ENCODE measurements at regions not wholly inside any gene's neighbourhood (a gene's known extent, or its start where the extent isn't known, plus 50 kb on each side); places are given as distances from the start of the nearest gene placed in this dataset.

- H3K4me3 ChIP-seq (replicated peaks in 1 of 3) = no peak overlapping the region
- no peaks in the 10 kb centered on the region for H3K27me3 ChIP-seq
- 87 to 91% methylated on average over 1 of the region's 1 CpG for WGBS, 2 donors
- no peaks in the 10 kb centered on the region for H3K9me3 ChIP-seq
- no peaks in the 10 kb centered on the region for H3K36me3 ChIP-seq
- no peak for DNase-seq
- peaks cover 0 to 8% of the 10 kb centered on the region in 2 donors for H3K4me1 ChIP-seq
- intact Hi-C loops (cut with DNase I) = no loop called here
- TF ChIP-seq, protein P1, sequence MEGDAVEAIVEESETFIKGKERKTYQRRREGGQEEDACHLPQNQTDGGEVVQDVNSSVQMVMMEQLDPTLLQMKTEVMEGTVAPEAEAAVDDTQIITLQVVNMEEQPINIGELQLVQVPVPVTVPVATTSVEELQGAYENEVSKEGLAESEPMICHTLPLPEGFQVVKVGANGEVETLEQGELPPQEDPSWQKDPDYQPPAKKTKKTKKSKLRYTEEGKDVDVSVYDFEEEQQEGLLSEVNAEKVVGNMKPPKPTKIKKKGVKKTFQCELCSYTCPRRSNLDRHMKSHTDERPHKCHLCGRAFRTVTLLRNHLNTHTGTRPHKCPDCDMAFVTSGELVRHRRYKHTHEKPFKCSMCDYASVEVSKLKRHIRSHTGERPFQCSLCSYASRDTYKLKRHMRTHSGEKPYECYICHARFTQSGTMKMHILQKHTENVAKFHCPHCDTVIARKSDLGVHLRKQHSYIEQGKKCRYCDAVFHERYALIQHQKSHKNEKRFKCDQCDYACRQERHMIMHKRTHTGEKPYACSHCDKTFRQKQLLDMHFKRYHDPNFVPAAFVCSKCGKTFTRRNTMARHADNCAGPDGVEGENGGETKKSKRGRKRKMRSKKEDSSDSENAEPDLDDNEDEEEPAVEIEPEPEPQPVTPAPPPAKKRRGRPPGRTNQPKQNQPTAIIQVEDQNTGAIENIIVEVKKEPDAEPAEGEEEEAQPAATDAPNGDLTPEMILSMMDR (IDR thresholded peaks at IDR 0.05) = no peak
- TF ChIP-seq POLR2A (IDR thresholded peaks at IDR 0.05) = no peak
- no peak overlapping the region for H3K27ac ChIP-seq
Measured at GRCh38 chr1:194809665-194810064, 1623.3 kb upstream of the B3GALT2 start.

DNA sequence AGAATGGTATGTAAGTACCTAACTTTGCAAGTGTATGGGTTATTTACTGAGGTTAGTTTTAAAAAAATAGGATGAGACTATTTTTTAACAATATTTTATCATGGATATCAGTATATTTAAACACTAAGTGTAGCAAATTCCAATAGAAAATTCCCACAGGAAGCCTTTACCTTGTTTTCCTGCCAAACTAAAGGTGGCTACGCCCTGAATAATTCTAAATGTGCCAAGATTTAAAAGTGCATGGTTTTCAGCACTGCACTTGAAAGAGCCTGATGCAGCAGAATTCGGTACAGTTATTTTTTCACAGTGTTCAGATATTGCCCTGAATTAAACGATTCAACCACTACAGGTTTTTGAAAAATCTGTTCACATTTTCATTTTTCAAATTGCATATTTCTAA lies 1622.8 kb upstream of the B3GALT2 start:
- Histone ChIP-seq H3K9me3 (no peaks in the 10 kb centered on the region), H3K4me1 (peaks cover 0 to 8% of the 10 kb centered on the region in 2 donors), H3K36me3 (no peaks in the 10 kb centered on the region), H3K27ac (no peak overlapping the region), H3K4me3 (replicated peaks in 1 of 3) (no peak overlapping the region), H3K27me3 (no peaks in the 10 kb centered on the region)
- intact Hi-C loops (cut with DNase I) = no loop called here
- TF ChIP-seq POLR2A (IDR thresholded peaks at IDR 0.05) = no peak
- TF ChIP-seq, protein P1 (IDR thresholded peaks at IDR 0.05) = no peak
- 13 to 42% methylated on average over 3 of the region's 3 CpGs for WGBS, 2 donors
- no peak for DNase-seq

- Histone ChIP-seq H3K4me1 (peaks cover 0 to 8% of the 10 kb centered on the region in 2 donors), H3K27ac (no peak overlapping the region), H3K4me3 (replicated peaks in 1 of 3) (no peak overlapping the region), H3K27me3 (no peaks in the 10 kb centered on the region), H3K36me3 (no peaks in the 10 kb centered on the region), H3K9me3 (no peaks in the 10 kb centered on the region)
- WGBS, 2 donors = 73 to 82% methylated on average over 1 of the region's 1 CpG
- DNase-seq = no peak
- intact Hi-C loops (cut with DNase I) = no loop called here
- no peak for TF ChIP-seq POLR2A (IDR thresholded peaks at IDR 0.05)
- TF ChIP-seq, protein P1 (IDR thresholded peaks at IDR 0.05) = no peak
Measured at GRCh38 chr1:194807530-194808220, 1621.3 kb upstream of the B3GALT2 start.

DNA sequence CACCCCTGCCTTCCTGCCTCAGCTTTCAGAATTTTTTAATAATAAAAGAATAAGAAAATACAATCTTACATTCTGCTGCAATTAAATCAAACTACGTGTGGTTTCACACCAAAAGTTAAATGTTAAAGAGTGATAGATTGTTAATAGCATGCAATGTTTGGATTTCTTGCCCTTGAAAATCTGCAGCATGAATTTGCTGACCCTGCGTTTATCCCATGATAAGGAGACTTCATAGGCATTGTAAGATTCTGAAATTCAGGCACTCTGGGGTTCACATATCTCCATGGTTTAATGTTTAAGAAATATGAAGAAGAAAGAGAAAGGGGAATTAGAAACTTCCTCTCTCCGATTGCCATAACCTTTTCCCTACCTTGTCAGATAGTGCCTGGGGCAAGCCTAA lies 1616.2 kb upstream of the B3GALT2 start:
- Histone ChIP-seq H3K36me3 (no peaks in the 10 kb centered on the region), H3K4me1 (no peaks in the 10 kb centered on the region), H3K27me3 (no peaks in the 10 kb centered on the region), H3K27ac (no peak overlapping the region), H3K4me3 (replicated peaks in 1 of 3) (no peak overlapping the region), H3K9me3 (no peaks in the 10 kb centered on the region)
- intact Hi-C loops (cut with DNase I) = no loop called here
- no peak for DNase-seq
- whole genome bisulfite sequencing, 2 donors = 75 to 77% methylated on average over 3 of the region's 3 CpGs
- TF ChIP-seq, protein P1 (IDR thresholded peaks at IDR 0.05) = no peak
- TF ChIP-seq POLR2A (IDR thresholded peaks at IDR 0.05) = no peak

- Histone ChIP-seq H3K27ac (no peak overlapping the region), H3K4me3 (replicated peaks in 1 of 3) (no peak overlapping the region), H3K36me3 (no peaks in the 10 kb centered on the region), H3K9me3 (no peaks in the 10 kb centered on the region), H3K27me3 (no peaks in the 10 kb centered on the region), H3K4me1 (no peaks in the 10 kb centered on the region)
- no peak for DNase-seq
- intact Hi-C loops (cut with DNase I) = no loop called here
- WGBS, 2 donors = 86 to 87% methylated on average over 4 of the region's 4 CpGs
- TF ChIP-seq, protein P1 (IDR thresholded peaks at IDR 0.05) = no peak
- no peak for TF ChIP-seq POLR2A (IDR thresholded peaks at IDR 0.05)
Measured at GRCh38 chr1:194795917-194796593, 1609.6 kb upstream of the B3GALT2 start.

Data from thyroid gland (tissue), 4 donors.